Medulla oblongata (tissue), 1 donor: ENCODE measurements at regions not wholly inside any gene's neighbourhood (a gene's known extent, or its start where the extent isn't known, plus 50 kb on each side); places are given as distances from the start of the nearest gene placed in this dataset.

ENCODE experiments used
- DNase-seq: peaks from one replicate; pipeline ENCODE4 v3.0.0-alpha.2; 2015; ENCODE audit errors: extremely low spot score

DNA sequence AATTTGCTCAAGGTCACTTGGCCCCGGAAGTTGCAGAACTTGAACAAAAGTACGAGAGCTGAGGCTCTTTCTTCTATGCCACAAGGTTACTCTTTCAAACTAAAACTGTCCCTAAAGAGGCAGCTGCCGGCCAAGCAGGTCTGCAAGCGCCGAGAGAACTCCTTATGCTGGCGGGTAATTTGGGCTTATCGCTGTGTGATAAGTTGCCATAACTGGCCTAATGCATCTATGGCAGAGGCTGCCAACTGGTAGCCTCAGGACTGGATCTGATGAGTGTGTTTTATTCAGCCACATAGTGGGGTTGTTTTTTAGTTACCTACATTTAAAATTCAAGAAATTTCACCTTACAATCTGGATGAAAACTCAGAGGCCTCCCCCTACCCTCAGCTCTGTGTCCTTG, 68.1 kb upstream of the SPOCK1 start:
- DNase-seq = no peak

DNA sequence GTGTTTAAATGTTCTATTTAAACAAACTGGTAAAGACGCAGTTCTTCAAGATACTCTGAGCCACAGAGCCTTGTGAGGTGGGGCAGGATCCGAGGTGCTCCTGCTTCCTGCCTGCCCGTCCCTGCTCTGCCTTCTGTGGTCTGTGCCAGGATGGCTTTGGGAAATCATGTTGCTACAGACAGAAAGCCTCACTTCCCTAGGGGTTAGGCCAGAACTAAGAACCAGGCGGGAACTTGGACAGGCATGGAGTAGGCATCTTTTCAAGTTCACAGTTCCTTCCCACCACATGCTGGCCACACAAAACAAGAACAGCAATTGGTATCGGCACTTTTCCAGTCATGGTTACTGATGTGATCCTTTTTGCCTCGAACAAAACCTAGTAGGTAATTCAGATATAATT, 67.7 kb upstream of the SPOCK1 start:
- no peak for DNase-seq

DNA sequence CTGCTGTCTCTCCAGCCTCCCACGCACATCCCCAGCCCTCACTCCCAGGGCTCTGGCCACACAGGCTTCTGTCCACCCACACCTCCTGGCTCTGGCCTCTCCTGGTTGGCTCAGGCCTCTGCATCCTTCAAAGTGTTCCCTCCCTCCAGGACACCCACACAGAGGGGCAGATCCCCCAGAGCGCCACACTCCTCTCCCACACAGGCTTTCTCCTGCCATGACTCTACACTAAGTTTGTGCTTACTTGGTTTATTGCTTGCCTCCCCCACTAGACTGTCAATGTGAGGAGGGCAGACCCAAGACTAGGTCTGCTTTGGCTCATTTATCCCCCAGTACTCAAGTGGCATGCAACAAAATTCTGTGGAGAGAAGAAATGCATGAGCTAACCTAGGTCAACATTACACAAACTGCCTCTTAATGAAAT, 67.0 kb upstream of the SPOCK1 start:
- no peak for DNase-seq

DNA sequence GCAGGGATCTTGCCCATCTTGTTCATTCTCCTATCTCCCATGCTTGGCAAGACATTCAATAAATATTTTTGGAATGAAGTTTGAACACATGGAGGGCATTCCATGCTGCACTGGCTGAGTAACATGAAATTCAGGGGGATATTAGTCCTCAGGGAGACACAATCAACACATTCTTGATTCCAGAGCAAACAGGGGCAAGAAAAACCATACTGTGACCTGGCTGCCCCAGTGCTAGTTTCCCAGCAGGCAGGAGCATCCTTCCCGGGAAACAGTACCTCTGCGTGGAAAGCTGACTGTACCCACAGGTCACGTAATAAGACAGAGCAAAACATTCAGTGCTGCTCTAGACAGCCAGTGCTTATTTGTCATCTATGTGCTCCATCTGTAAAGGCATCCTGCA, 66.3 kb upstream of the SPOCK1 start:
- no peak for DNase-seq

DNA sequence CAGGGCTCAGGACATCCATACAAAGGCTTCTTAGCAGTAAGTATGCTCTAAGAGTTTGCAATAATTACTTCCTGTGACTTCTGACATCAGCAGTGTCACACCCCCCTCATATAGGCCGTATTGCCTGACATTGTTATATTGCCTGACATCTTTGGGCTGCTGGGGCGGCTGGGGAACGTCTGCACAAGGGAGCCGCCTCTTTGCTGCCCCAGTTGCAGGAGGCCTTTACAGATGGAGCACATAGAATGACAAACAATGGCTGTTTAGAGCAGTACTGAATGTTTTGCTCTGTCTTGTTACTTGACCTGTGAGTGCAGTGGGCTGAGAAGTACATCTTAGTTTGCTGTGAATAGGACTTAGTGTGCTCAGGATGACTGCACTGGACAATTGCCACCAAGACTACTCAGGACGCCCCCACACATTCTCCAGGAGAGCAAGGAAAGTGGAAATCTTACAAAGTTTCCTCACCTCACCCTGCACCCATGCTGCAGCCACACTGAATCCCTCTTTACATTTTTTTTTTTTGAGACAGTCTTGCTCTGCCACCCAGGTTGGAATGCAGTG, 65.4 kb upstream of the SPOCK1 start:
- peak; percentile 31 for DNase-seq

DNA sequence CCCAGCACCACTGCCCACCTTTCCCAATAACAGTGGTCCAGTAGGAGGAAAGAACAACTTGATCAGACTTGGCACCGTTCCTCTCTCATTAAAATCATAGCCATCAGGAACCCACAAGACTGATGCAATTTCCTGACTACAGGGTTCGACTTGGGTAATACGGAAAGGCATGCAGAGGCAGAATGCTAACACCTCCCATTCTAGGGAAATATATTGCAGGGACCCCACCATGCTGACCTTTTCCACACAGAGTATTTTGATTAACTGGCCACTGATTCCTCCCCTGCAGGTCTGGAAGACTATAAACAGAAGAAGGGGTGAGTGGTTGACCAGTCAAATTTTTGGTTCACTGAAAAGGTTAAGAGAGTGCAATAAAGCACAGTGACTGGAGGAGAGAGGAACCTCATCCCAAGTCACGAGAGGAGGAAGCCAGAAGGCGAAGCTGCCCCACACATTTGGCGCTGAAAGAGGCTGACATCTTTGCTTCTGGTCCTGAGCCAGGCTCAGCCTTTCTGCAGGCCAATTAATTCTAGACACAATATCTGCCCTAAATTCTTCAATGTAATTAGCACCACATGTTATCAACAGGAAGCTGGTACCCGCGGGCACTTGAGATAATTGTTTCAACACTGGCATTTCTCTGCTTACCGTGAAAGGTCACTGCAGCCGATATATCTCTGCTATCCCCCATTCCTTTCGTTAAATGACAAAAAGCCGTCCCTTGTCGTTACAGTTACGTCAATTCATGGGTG, 64.7 kb upstream of the SPOCK1 start:
- peak; percentile 24 for DNase-seq

DNA sequence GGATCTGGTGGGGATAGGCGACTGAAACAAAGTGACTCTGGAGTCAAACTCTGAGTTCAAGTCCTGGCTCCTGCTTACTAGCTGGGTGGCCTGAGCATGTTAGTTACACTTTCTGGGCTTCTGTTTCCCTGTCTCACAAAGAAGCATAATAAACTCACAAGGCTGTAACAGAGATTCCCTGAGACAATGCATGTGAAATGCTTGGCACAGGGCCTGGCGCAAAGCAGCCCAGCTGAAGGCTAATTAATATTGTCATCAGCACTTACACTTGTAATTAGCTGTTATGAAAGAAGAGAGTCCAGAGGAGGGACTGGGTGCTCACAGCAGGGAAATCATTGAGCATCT, 64.1 kb upstream of the SPOCK1 start:
- DNase-seq = peak; percentile 33

DNA sequence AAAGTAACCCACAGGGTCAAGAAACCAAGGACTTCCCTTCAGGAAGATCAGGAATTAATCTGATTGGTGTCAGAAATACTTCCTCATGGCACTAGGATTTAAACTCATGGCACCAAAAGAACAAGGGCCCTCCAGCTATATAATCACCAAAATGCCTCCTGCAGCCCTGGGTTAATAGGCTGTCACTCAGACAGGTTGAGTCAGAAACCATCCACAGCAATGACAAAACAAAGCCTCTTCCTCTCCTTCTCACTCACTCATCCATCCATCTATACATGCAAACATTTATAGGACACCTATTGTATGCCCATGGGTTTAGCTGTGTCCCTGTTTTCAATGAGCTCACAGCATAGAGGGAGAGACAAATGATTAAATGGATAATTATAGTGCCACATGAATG, 62.5 kb upstream of the SPOCK1 start:
- DNase-seq = no peak

DNA sequence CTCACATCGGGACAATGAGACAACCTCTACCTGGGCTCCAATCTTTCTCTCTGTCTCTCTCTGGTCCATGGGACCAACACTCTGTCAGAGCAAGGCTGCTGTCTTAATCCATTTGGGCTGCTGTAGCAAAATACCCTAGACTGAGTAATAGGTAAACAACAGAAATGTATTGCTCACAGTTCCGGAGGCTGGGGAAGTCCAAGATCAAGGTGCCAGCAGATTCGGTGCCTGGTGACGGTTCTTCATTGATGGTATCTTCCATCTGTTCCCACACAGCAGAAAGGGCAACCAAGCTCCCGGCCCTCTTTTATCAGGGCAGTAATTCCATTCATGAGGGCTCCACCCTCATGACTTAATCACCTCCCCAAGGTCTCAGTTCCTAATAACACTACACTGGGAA, 61.3 kb upstream of the SPOCK1 start:
- no peak for DNase-seq
